Naive thymus-derived CD4-positive, alpha-beta T cell (primary cell): ENCODE measurements at regions not wholly inside any gene's neighbourhood (a gene's known extent, or its start where the extent isn't known, plus 50 kb on each side); places are given as distances from the start of the nearest gene placed in this dataset.

Experiments
- ATAC-seq: fragments of 150-1000 bp; cut with Tn5 transposase; 2 replicates; pipeline ENCODE4 v1.10.0; 2021; ENCODE audit warnings: mild to moderate bottlenecking, moderate library complexity
- CTCF ChIA-PET: fragments of 350-600 bp; sonication (Branson Sonifier 250); formaldehyde crosslinking; loops from one replicate; lab custom pipeline; 2021; ENCODE audit warnings: antibody characterized with exemption; lab: Charles Lee
- POLR2A ChIA-PET: fragments of 350-600 bp; sonication (Branson Sonifier 250); formaldehyde crosslinking; loops from one replicate; lab custom pipeline; 2021; ENCODE audit warnings: antibody characterized with exemption, inconsistent platforms; lab: Charles Lee
- DNase-seq, 9 donors: peaks; one replicate each; pipeline versions ENCODE4 v3.0.0 to v3.0.0-alpha.2; 2020 to 2022; ENCODE audit warnings: mixed read lengths in 1 of 9
- H3K27ac ChIP-seq: one replicate; pipeline ENCODE4 v1.7.0; 2013; ENCODE audit warnings: mild to moderate bottlenecking, low read depth, low read length, moderate library complexity
- H3K27me3 ChIP-seq, 2 donors: one replicate each; pipeline ENCODE4 v1.7.0; 2013; ENCODE audit warnings: low read length in 2 of 2, mild to moderate bottlenecking in 2 of 2, moderate library complexity in 2 of 2; ENCODE audit not compliant: control insufficient read depth in 2 of 2, insufficient read depth in 2 of 2
- H3K36me3 ChIP-seq, 3 experiments: 1 replicate in 2 of 3; 2 replicates in 1 of 3; pipeline ENCODE4 v1.7.0; 2013; ENCODE audit warnings: low read length in 3 of 3, mild to moderate bottlenecking in 3 of 3, moderate library complexity in 1 of 3; ENCODE audit not compliant: insufficient read depth in 3 of 3, control insufficient read depth in 2 of 3
- H3K4me1 ChIP-seq, 2 donors: one replicate each; pipeline ENCODE4 v1.7.0; 2013; ENCODE audit warnings: low read length in 2 of 2, mild to moderate bottlenecking in 2 of 2, moderate library complexity in 1 of 2; ENCODE audit not compliant: control insufficient read depth in 2 of 2, insufficient read depth in 2 of 2
- H3K4me3 ChIP-seq: 2 replicates; pipeline ENCODE4 v1.7.0; 2013; ENCODE audit warnings: mild to moderate bottlenecking, low read length
- H3K9me3 ChIP-seq, 3 experiments: 1 replicate in 2 of 3; 2 replicates in 1 of 3; pipeline ENCODE4 v1.7.0; 2013; ENCODE audit warnings: low read length in 3 of 3; ENCODE audit not compliant: control insufficient read depth in 2 of 3
- H3K27ac Mint-ChIP-seq, 9 donors: one replicate each; pipeline ENCODE4 v1.8.0; 2020 to 2022; ENCODE audit warnings: mixed read lengths in 9 of 9, mild to moderate bottlenecking in 8 of 9, moderate library complexity in 5 of 9, inconsistent platforms in 2 of 9
- H3K27me3 Mint-ChIP-seq, 5 donors: one replicate each; pipeline ENCODE4 v1.8.0; 2021 to 2022; ENCODE audit warnings: mixed read lengths in 5 of 5, mild to moderate bottlenecking in 1 of 5
- H3K36me3 Mint-ChIP-seq, 5 donors: one replicate each; pipeline ENCODE4 v1.8.0; 2020 to 2022; ENCODE audit warnings: mixed read lengths in 5 of 5, mild to moderate bottlenecking in 3 of 5, inconsistent platforms in 1 of 5
- H3K4me1 Mint-ChIP-seq, 7 donors: one replicate each; pipeline ENCODE4 v1.8.0; 2020 to 2022; ENCODE audit warnings: mixed read lengths in 7 of 7, mild to moderate bottlenecking in 3 of 7, inconsistent platforms in 1 of 7
- H3K4me3 Mint-ChIP-seq, 10 donors: one replicate each; pipeline ENCODE4 v1.8.0; 2020 to 2022; ENCODE audit warnings: mild to moderate bottlenecking in 10 of 10, mixed read lengths in 10 of 10, moderate library complexity in 6 of 10, inconsistent platforms in 2 of 10
- H3K9me3 Mint-ChIP-seq, 11 donors: one replicate each; pipeline ENCODE4 v1.8.0; 2020 to 2022; ENCODE audit warnings: mixed read lengths in 11 of 11, mild to moderate bottlenecking in 4 of 11, inconsistent platforms in 1 of 11, moderate library complexity in 1 of 11
- intact Hi-C, 2 donors: fragments of 100-400 bp; cut with micrococcal nuclease; formaldehyde crosslinking; loops; one replicate each; pipeline ENCODE4 v1.15.1; 2023

GRCh38 chr11:20211691-20212090 is 51.4 kb upstream of the DBX1 start:
- Mint-ChIP-seq H3K36me3 (peaks cover 0 to 3% (median 0%) of the 10 kb centered on the region in 5 donors), H3K27me3 (peaks cover 39 to 50% (median 40%) of the 10 kb centered on the region in 5 donors), H3K9me3 (peaks cover 0 to 4% (median 0%) of the 10 kb centered on the region in 11 donors), H3K4me3 (no peak overlapping the region), H3K4me1 (peaks cover 0 to 4% (median 0%) of the 10 kb centered on the region in 7 donors), H3K27ac (no peak overlapping the region)
- H3K9me3 ChIP-seq: no peaks in the 10 kb centered on the region
- no peaks in the 10 kb centered on the region for H3K36me3 ChIP-seq
- POLR2A ChIA-PET: no interaction called here
- no peaks in the 10 kb centered on the region for H3K4me1 ChIP-seq
- ATAC-seq (no peak), DNase-seq (no peak)
- H3K4me3 ChIP-seq: no peak overlapping the region
- no peaks in the 10 kb centered on the region for H3K27me3 ChIP-seq
- H3K27ac ChIP-seq: no peak overlapping the region
- intact Hi-C loops: no loop called here
- CTCF ChIA-PET: no interaction called here
